GM12865 (cell line): ENCODE measurements at regions not wholly inside any gene's neighbourhood (a gene's known extent, or its start where the extent isn't known, plus 50 kb on each side); places are given as distances from the start of the nearest gene placed in this dataset.

ENCODE experiments used
- DNase-seq: peaks from one replicate; pipeline ENCODE4 v3.0.0; 2010; ENCODE audit warnings: low read depth
- H3K4me3 ChIP-seq: 2 replicates; pipeline ENCODE4 v1.5.1; 2011; ENCODE audit warnings: mild to moderate bottlenecking, low read depth, low read length, control low read depth
- CTCF ChIP-seq: IDR thresholded peaks from 2 replicates; pipeline ENCODE4 v1.5.1; 2011; ENCODE audit warnings: low read length, control low read depth, low read depth, inconsistent platforms; ENCODE audit not compliant: insufficient read depth; ENCODE audit errors: missing control alignments

- no peak for DNase-seq
- H3K4me3 ChIP-seq, result no peak overlapping the region
- TF ChIP-seq CTCF, result no peak
Observed at GRCh38 chr2:15845294-15845693, 95.1 kb upstream of the MYCN start.

- TF ChIP-seq CTCF, result no peak
- DNase-seq, result no peak
- H3K4me3 ChIP-seq, result no peak overlapping the region
Observed at GRCh38 chr2:15845737-15846405, 94.5 kb upstream of the MYCN start.

- TF ChIP-seq CTCF, result no peak
- H3K4me3 ChIP-seq, result no peak overlapping the region
- DNase-seq, result no peak
Observed at GRCh38 chr2:15846626-15847025, 93.7 kb upstream of the MYCN start.

- no peak overlapping the region for H3K4me3 ChIP-seq
- TF ChIP-seq CTCF, result no peak
- no peak for DNase-seq
Observed at GRCh38 chr2:15850534-15850933, 89.8 kb upstream of the MYCN start.

- no peak overlapping the region for H3K4me3 ChIP-seq
- no peak for TF ChIP-seq CTCF
- no peak for DNase-seq
Observed at GRCh38 chr2:15851076-15851693, 89.2 kb upstream of the MYCN start.

GRCh38 chr2:15852811-15853210, 87.5 kb upstream of the MYCN start:
- no peak overlapping the region for H3K4me3 ChIP-seq
- TF ChIP-seq CTCF, result no peak
- no peak for DNase-seq

GRCh38 chr2:15853903-15854302, 86.4 kb upstream of the MYCN start:
- no peak overlapping the region for H3K4me3 ChIP-seq
- DNase-seq, result no peak
- TF ChIP-seq CTCF, result no peak
